ENCODE measurements at regions not wholly inside any gene's neighbourhood (a gene's known extent, or its start where the extent isn't known, plus 50 kb on each side); places are given as distances from the start of the nearest gene placed in this dataset.

DNA sequence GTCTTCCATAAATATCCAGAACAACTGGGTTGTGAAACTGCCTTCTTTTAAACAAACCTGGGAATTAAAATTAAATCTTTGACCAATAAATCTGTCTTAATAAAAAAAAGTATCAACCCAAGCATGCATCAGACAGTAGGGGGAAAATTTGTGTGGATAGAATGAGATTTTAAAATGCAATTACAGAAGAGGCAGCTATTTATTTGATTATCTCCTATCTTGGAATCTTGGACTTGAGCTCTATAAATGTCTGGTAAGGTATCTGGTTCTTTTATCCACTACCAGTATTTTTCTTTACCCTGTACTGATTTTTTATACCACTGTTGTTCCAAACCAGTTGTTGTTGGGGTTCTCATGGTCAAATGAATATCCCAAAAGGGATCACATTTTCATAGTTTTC, 157.6 kb upstream of the VEPH1 start:
- H3K27me3 ChIP-seq: no peaks in the 10 kb centered on the region
- H3K9me3 ChIP-seq (replicated peaks in 1 of 3): no peaks in the 10 kb centered on the region
- intact Hi-C loops (cut with DNase I): no loop called here
- H3K4me3 ChIP-seq: no peak overlapping the region
- no peak overlapping the region for H3K27ac ChIP-seq
- H3K4me1 ChIP-seq (replicated peaks in 1 of 2): no peaks in the 10 kb centered on the region
- no peak for TF ChIP-seq POLR2A (IDR thresholded peaks at IDR 0.05)
- H3K36me3 ChIP-seq (replicated peaks in 1 of 2): no peaks in the 10 kb centered on the region
- no peak for DNase-seq

DNA sequence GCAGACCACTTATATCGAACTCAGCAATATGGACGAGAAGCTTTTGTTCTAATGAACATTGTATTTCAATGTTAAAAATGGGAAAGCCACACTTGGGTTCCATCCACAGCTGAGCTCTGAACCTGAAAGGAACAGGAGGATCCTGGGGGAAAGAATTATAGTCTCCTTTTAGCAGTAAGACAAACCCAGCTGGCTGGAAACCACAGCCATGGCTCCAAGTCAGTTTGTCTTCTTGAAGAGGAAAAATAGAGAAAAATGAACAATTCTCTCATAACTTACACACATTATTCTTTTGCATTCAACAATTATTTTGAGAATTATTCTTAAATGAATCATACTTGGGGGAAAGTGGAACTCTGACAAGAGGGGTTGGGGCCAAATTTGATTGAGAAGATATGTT, 149.2 kb upstream of the VEPH1 start:
- Histone ChIP-seq H3K4me1 (replicated peaks in 1 of 2) (no peaks in the 10 kb centered on the region), H3K27me3 (no peaks in the 10 kb centered on the region), H3K4me3 (no peak overlapping the region), H3K27ac (no peak overlapping the region), H3K9me3 (replicated peaks in 1 of 3) (no peaks in the 10 kb centered on the region), H3K36me3 (replicated peaks in 1 of 2) (no peaks in the 10 kb centered on the region)
- no peak for DNase-seq
- 66 to 84% (median 76%) methylated on average over 2 of the region's 2 CpGs for WGBS, 4 donors
- no peak for TF ChIP-seq POLR2A (IDR thresholded peaks at IDR 0.05)
- no peak for TF ChIP-seq CTCF (IDR thresholded peaks at IDR 0.05)
- intact Hi-C loops (cut with DNase I): no loop called here

- 67 to 92% (median 80%) methylated on average over 1 of the region's 1 CpG for WGBS, 4 donors
- H3K9me3 ChIP-seq (replicated peaks in 1 of 3): no peaks in the 10 kb centered on the region
- no peaks in the 10 kb centered on the region for H3K36me3 ChIP-seq (replicated peaks in 1 of 2)
- no peak overlapping the region for H3K27ac ChIP-seq
- no peaks in the 10 kb centered on the region for H3K27me3 ChIP-seq
- intact Hi-C loops (cut with DNase I): no loop called here
- DNase-seq: no peak
- TF ChIP-seq CTCF (IDR thresholded peaks at IDR 0.05): no peak
- TF ChIP-seq POLR2A (IDR thresholded peaks at IDR 0.05): no peak
- no peak overlapping the region for H3K4me3 ChIP-seq
- no peaks in the 10 kb centered on the region for H3K4me1 ChIP-seq (replicated peaks in 1 of 2)
These were observed 147.5 kb upstream of the VEPH1 start for GRCh38 chr3:157650699-157651098.

DNA sequence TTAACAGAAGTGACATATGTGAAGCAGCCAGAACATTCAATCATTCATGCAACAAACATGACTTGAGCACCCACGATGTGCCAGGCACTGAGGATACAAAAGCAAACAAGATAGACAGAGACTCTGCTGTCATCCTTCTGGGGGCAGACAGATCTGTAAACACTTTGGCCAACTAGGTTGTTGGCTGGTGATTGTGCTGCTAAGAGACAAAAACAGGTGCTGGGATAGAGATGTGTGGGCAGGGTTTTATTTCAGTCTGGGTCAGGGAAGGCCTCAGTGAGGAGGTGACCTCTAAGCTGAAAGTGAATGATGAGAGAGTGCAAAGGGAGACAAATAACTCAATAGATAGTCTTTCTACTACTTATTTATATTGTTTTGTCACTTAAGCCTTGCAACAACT, 147.0 kb upstream of the VEPH1 start:
- no peaks in the 10 kb centered on the region for H3K4me1 ChIP-seq (replicated peaks in 1 of 2)
- no peak overlapping the region for H3K4me3 ChIP-seq
- no peak overlapping the region for H3K27ac ChIP-seq
- TF ChIP-seq CTCF (IDR thresholded peaks at IDR 0.05) (no peak), POLR2A (IDR thresholded peaks at IDR 0.05) (no peak)
- intact Hi-C loops (cut with DNase I): no loop called here
- no peaks in the 10 kb centered on the region for H3K36me3 ChIP-seq (replicated peaks in 1 of 2)
- H3K9me3 ChIP-seq (replicated peaks in 1 of 3): no peaks in the 10 kb centered on the region
- DNase-seq: no peak
- H3K27me3 ChIP-seq: no peaks in the 10 kb centered on the region
- 10 to 51% (median 33%) methylated on average over 1 of the region's 1 CpG for WGBS, 4 donors

DNA sequence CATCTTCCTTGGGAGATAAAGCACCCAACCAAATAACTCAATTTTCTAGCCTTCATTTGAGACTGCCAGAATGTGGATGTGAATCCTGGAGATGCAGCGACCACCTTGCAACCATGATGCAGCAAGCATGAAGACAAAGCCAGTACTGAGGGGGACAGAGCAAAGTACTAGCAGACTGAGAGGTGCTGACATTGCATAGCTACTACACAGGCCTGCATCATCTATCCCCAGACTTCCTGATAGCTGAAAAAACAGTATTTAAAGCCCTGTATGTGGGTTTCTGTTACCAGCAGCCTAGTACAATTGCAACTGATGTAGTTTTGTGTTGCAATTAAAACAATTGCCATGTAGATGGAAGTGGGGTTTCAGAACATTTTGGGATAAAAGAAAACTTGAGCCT, 146.3 kb upstream of the VEPH1 start:
- Histone ChIP-seq H3K9me3 (replicated peaks in 1 of 3) (no peaks in the 10 kb centered on the region), H3K4me1 (replicated peaks in 1 of 2) (no peaks in the 10 kb centered on the region), H3K27me3 (no peaks in the 10 kb centered on the region), H3K36me3 (replicated peaks in 1 of 2) (no peaks in the 10 kb centered on the region), H3K27ac (no peak overlapping the region), H3K4me3 (no peak overlapping the region)
- no peak for TF ChIP-seq POLR2A (IDR thresholded peaks at IDR 0.05)
- no peak for TF ChIP-seq CTCF (IDR thresholded peaks at IDR 0.05)
- 70 to 93% (median 76%) methylated on average over 1 of the region's 1 CpG for WGBS, 4 donors
- DNase-seq: no peak
- intact Hi-C loops (cut with DNase I): no loop called here
